GM23338 (cell line): ENCODE measurements at regions not wholly inside any gene's neighbourhood (a gene's known extent, or its start where the extent isn't known, plus 50 kb on each side); places are given as distances from the start of the nearest gene placed in this dataset.

ENCODE experiments used
- ATAC-seq: fragments of 200-7000 bp; cut with Tn5 transposase; 3 replicates; pipeline ENCODE4 v1.9.1; 2020
- DNase-seq: peaks from one replicate; pipeline ENCODE4 v3.0.0-alpha.2; 2015; ENCODE audit warnings: low spot score
- H2AFZ ChIP-seq: fragments of 200-600 bp; sonication (generic); 2 replicates; pipeline ENCODE4 v1.8.0; 2016; ENCODE audit warnings: antibody characterized with exemption, mild to moderate bottlenecking, moderate library complexity
- H3F3A ChIP-seq: fragments of 200-600 bp; sonication (generic); replicated peaks from 2 replicates; pipeline ENCODE4 v1.8.0; 2017; ENCODE audit warnings: antibody characterized with exemption, mixed run types, low read depth
- H3K27ac ChIP-seq: fragments of 200-600 bp; sonication (generic); 2 replicates; pipeline ENCODE4 v1.6.1; 2016; ENCODE audit warnings: low read depth
- H3K27me3 ChIP-seq: fragments of 200-600 bp; sonication (generic); 2 replicates; pipeline ENCODE4 v1.8.0; 2016; ENCODE audit warnings: mild to moderate bottlenecking, mixed run types, moderate library complexity; ENCODE audit not compliant: insufficient read depth
- H3K36me3 ChIP-seq: fragments of 200-600 bp; sonication (generic); 2 replicates; pipeline ENCODE4 v1.8.0; 2016; ENCODE audit warnings: mild to moderate bottlenecking; ENCODE audit not compliant: insufficient read depth
- H3K4me1 ChIP-seq: fragments of 200-600 bp; sonication (generic); 2 replicates; pipeline ENCODE4 v1.8.0; 2016; ENCODE audit warnings: mild to moderate bottlenecking, moderate library complexity; ENCODE audit not compliant: insufficient read depth
- H3K4me2 ChIP-seq: fragments of 200-600 bp; sonication (generic); 2 replicates; pipeline ENCODE4 v1.7.1; 2017; ENCODE audit warnings: mixed run types
- H3K4me3 ChIP-seq: fragments of 200-600 bp; sonication (generic); 2 replicates; pipeline ENCODE4 v1.6.1; 2016; ENCODE audit warnings: mixed run types
- H3K79me2 ChIP-seq: fragments of 200-600 bp; sonication (generic); replicated peaks from 2 replicates; pipeline ENCODE4 v1.8.0; 2017; ENCODE audit warnings: mild to moderate bottlenecking; ENCODE audit not compliant: insufficient read depth
- H3K9me2 ChIP-seq: fragments of 200-600 bp; sonication (generic); 2 replicates; pipeline ENCODE4 v1.8.0; 2017; ENCODE audit not compliant: insufficient read depth
- H4K20me1 ChIP-seq: fragments of 200-600 bp; sonication (generic); replicated peaks from 2 replicates; pipeline ENCODE4 v1.8.0; 2017; ENCODE audit warnings: mild to moderate bottlenecking; ENCODE audit not compliant: insufficient read depth
- H3K27ac Mint-ChIP-seq: 2 replicates; pipeline ENCODE4 v1.8.0; 2020; ENCODE audit warnings: inconsistent platforms, mild to moderate bottlenecking, moderate library complexity, mixed read lengths
- H3K27me3 Mint-ChIP-seq: 3 replicates; pipeline ENCODE4 v1.8.0; 2022; ENCODE audit warnings: low read depth, mild to moderate bottlenecking, moderate library complexity, mixed read lengths, inconsistent platforms; ENCODE audit not compliant: insufficient read depth, poor library complexity
- H3K36me3 Mint-ChIP-seq: 3 replicates; pipeline ENCODE4 v1.8.0; 2021; ENCODE audit warnings: low read depth, mild to moderate bottlenecking, inconsistent platforms, moderate library complexity, mixed read lengths
- H3K4me1 Mint-ChIP-seq: 3 replicates; pipeline ENCODE4 v1.8.0; 2020; ENCODE audit warnings: mild to moderate bottlenecking, inconsistent platforms, mixed read lengths
- H3K4me3 Mint-ChIP-seq: 3 replicates; pipeline ENCODE4 v1.8.0; 2021; ENCODE audit warnings: moderate library complexity, mild to moderate bottlenecking, inconsistent platforms, mixed read lengths
- H3K9me3 Mint-ChIP-seq: 3 replicates; pipeline ENCODE4 v1.8.0; 2020; ENCODE audit warnings: moderate library complexity, mild to moderate bottlenecking, inconsistent platforms, mixed read lengths
- CREB1 ChIP-seq: fragments of 250-450 bp; sonication (Bioruptor Pico); IDR thresholded peaks from 2 replicates; pipeline ENCODE4 v1.5.0; 2020; ENCODE audit warnings: low read depth, mild to moderate bottlenecking, moderate library complexity
- EZH2 ChIP-seq: fragments of 200-600 bp; sonication (generic); IDR thresholded peaks from one replicate; pipeline ENCODE4 v1.8.0; 2017; ENCODE audit warnings: antibody characterized with exemption, mild to moderate bottlenecking, low read depth; ENCODE audit not compliant: unreplicated experiment
- JUNB ChIP-seq: IDR thresholded peaks from one replicate; pipeline ENCODE4 v1.6.1; 2016; ENCODE audit warnings: antibody characterized with exemption; ENCODE audit not compliant: unreplicated experiment
- NANOG ChIP-seq: IDR thresholded peaks from 2 replicates; pipeline ENCODE4 v1.6.1; 2016; ENCODE audit warnings: antibody characterized with exemption, borderline replicate concordance
- POLR2AphosphoS5 ChIP-seq: IDR thresholded peaks from 2 replicates; pipeline ENCODE4 v1.6.1; 2016; ENCODE audit warnings: antibody characterized with exemption, low read depth
- STAT1 ChIP-seq: IDR thresholded peaks from one replicate; pipeline ENCODE4 v1.6.1; 2016; ENCODE audit warnings: antibody characterized with exemption; ENCODE audit not compliant: unreplicated experiment
- ZNF114 ChIP-seq: fragments of 250-450 bp; sonication (Bioruptor Pico); IDR thresholded peaks from 2 replicates; pipeline ENCODE4 v1.5.0; 2020; ENCODE audit warnings: mild to moderate bottlenecking, moderate library complexity
- ZNF331 ChIP-seq: fragments of 250-450 bp; sonication (Bioruptor Pico); IDR thresholded peaks from 2 replicates; pipeline ENCODE4 v1.5.0; 2020; ENCODE audit warnings: low read depth, mild to moderate bottlenecking, moderate library complexity
- TF ChIP-seq, protein P1 (sequence below): IDR thresholded peaks from one replicate; pipeline ENCODE4 v1.6.1; 2018; ENCODE audit warnings: antibody characterized with exemption; ENCODE audit not compliant: unreplicated experiment
- TF ChIP-seq, protein P2 (sequence below): fragments of 250-450 bp; sonication (Bioruptor Pico); IDR thresholded peaks from 2 replicates; pipeline ENCODE4 v1.5.0; 2020; ENCODE audit warnings: mild to moderate bottlenecking, moderate library complexity
- TF ChIP-seq, protein P3 (sequence below): IDR thresholded peaks from 2 replicates; pipeline ENCODE4 v1.6.1; 2016; ENCODE audit warnings: antibody characterized with exemption

DNA sequence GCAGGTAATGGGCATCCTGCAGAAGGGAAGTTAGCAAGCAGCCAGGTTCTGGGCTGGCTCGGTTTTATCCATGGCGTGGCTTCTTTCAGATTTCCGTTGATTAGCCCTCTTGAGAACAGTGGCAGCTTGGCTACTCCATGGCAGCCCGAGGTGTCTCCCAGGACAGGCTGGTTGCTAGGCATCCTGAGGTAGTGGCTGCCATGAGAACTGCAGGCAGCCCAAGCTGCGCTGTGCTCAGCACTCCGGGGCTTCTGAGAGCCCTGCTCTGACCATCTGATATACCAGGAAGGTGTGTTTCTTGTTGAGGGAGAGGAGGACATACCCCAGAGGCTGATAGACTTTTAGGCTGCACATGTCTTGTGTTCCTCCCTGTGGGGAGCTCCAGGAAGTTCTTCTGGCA, 253.4 kb upstream of the CASK start (continued):
- TF ChIP-seq, protein P1, sequence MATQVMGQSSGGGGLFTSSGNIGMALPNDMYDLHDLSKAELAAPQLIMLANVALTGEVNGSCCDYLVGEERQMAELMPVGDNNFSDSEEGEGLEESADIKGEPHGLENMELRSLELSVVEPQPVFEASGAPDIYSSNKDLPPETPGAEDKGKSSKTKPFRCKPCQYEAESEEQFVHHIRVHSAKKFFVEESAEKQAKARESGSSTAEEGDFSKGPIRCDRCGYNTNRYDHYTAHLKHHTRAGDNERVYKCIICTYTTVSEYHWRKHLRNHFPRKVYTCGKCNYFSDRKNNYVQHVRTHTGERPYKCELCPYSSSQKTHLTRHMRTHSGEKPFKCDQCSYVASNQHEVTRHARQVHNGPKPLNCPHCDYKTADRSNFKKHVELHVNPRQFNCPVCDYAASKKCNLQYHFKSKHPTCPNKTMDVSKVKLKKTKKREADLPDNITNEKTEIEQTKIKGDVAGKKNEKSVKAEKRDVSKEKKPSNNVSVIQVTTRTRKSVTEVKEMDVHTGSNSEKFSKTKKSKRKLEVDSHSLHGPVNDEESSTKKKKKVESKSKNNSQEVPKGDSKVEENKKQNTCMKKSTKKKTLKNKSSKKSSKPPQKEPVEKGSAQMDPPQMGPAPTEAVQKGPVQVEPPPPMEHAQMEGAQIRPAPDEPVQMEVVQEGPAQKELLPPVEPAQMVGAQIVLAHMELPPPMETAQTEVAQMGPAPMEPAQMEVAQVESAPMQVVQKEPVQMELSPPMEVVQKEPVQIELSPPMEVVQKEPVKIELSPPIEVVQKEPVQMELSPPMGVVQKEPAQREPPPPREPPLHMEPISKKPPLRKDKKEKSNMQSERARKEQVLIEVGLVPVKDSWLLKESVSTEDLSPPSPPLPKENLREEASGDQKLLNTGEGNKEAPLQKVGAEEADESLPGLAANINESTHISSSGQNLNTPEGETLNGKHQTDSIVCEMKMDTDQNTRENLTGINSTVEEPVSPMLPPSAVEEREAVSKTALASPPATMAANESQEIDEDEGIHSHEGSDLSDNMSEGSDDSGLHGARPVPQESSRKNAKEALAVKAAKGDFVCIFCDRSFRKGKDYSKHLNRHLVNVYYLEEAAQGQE, result no peak
- no peak for TF ChIP-seq STAT1
- no peak for TF ChIP-seq ZNF331 (CRISPR knock-in tag)
- TF ChIP-seq POLR2AphosphoS5, result no peak
- TF ChIP-seq EZH2, result no peak
- no peak for TF ChIP-seq NANOG

DNA sequence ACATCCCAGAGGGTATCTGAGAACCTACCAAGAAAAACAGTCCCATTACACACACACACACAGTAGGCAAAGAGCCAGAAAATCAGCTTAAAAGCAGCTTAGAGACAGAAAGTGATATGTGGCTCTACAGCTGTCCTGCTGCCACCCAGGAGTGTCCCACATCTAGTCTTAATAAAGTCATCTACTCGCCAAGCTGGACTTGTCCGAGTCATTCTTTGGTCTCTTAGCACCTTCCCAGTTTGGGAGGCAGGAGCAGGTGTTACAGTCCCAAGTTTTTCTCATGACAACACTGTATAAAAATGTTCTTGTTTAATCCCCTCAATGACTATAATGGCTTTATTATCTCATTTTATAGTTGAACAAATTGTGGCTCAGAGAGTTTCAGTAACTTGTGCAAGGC, 252.5 kb upstream of the CASK start:
- no peaks in the 10 kb centered on the region for H3K9me3 Mint-ChIP-seq
- Histone ChIP-seq H3F3A (no peaks in the 10 kb centered on the region), H3K4me1 (no peaks in the 10 kb centered on the region), H4K20me1 (no peaks in the 10 kb centered on the region), H3K79me2 (no peaks in the 10 kb centered on the region), H3K9me2 (no peaks in the 10 kb centered on the region), H3K4me3 (no peak overlapping the region), H3K27ac (no peak overlapping the region), H3K36me3 (no peaks in the 10 kb centered on the region), H3K27me3 (no peaks in the 10 kb centered on the region), H3K4me2 (no peak overlapping the region), H2AFZ (no peak overlapping the region)
- H3K27me3 Mint-ChIP-seq, result no peaks in the 10 kb centered on the region
- H3K36me3 Mint-ChIP-seq, result no peaks in the 10 kb centered on the region
- no peak overlapping the region for H3K4me3 Mint-ChIP-seq
- no peak overlapping the region for H3K27ac Mint-ChIP-seq
- ATAC-seq (no peak), DNase-seq (no peak)
- no peaks in the 10 kb centered on the region for H3K4me1 Mint-ChIP-seq
- TF ChIP-seq STAT1 (no peak), POLR2AphosphoS5 (no peak), CREB1 (CRISPR knock-in tag) (no peak), ZNF331 (CRISPR knock-in tag) (no peak), NANOG (no peak), JUNB (no peak), ZNF114 (CRISPR knock-in tag) (no peak)
- TF ChIP-seq, protein P2, sequence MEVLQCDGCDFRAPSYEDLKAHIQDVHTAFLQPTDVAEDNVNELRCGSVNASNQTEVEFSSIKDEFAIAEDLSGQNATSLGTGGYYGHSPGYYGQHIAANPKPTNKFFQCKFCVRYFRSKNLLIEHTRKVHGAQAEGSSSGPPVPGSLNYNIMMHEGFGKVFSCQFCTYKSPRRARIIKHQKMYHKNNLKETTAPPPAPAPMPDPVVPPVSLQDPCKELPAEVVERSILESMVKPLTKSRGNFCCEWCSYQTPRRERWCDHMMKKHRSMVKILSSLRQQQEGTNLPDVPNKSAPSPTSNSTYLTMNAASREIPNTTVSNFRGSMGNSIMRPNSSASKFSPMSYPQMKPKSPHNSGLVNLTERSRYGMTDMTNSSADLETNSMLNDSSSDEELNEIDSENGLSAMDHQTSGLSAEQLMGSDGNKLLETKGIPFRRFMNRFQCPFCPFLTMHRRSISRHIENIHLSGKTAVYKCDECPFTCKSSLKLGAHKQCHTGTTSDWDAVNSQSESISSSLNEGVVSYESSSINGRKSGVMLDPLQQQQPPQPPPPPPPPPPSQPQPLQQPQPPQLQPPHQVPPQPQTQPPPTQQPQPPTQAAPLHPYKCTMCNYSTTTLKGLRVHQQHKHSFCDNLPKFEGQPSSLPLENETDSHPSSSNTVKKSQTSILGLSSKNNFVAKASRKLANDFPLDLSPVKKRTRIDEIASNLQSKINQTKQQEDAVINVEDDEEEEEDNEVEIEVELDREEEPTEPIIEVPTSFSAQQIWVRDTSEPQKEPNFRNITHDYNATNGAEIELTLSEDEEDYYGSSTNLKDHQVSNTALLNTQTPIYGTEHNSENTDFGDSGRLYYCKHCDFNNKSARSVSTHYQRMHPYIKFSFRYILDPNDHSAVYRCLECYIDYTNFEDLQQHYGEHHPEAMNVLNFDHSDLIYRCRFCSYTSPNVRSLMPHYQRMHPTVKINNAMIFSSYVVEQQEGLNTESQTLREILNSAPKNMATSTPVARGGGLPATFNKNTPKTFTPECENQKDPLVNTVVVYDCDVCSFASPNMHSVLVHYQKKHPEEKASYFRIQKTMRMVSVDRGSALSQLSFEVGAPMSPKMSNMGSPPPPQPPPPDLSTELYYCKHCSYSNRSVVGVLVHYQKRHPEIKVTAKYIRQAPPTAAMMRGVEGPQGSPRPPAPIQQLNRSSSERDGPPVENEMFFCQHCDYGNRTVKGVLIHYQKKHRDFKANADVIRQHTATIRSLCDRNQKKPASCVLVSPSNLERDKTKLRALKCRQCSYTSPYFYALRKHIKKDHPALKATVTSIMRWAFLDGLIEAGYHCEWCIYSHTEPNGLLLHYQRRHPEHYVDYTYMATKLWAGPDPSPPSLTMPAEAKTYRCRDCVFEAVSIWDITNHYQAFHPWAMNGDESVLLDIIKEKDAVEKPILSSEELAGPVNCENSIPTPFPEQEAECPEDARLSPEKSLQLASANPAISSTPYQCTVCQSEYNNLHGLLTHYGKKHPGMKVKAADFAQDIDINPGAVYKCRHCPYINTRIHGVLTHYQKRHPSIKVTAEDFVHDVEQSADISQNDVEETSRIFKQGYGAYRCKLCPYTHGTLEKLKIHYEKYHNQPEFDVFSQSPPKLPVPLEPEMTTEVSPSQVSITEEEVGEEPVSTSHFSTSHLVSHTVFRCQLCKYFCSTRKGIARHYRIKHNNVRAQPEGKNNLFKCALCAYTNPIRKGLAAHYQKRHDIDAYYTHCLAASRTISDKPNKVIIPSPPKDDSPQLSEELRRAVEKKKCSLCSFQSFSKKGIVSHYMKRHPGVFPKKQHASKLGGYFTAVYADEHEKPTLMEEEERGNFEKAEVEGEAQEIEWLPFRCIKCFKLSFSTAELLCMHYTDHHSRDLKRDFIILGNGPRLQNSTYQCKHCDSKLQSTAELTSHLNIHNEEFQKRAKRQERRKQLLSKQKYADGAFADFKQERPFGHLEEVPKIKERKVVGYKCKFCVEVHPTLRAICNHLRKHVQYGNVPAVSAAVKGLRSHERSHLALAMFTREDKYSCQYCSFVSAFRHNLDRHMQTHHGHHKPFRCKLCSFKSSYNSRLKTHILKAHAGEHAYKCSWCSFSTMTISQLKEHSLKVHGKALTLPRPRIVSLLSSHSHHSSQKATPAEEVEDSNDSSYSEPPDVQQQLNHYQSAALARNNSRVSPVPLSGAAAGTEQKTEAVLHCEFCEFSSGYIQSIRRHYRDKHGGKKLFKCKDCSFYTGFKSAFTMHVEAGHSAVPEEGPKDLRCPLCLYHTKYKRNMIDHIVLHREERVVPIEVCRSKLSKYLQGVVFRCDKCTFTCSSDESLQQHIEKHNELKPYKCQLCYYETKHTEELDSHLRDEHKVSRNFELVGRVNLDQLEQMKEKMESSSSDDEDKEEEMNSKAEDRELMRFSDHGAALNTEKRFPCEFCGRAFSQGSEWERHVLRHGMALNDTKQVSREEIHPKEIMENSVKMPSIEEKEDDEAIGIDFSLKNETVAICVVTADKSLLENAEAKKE (CRISPR knock-in tag), result no peak
- TF ChIP-seq, protein P1, result no peak
- TF ChIP-seq, protein P3, sequence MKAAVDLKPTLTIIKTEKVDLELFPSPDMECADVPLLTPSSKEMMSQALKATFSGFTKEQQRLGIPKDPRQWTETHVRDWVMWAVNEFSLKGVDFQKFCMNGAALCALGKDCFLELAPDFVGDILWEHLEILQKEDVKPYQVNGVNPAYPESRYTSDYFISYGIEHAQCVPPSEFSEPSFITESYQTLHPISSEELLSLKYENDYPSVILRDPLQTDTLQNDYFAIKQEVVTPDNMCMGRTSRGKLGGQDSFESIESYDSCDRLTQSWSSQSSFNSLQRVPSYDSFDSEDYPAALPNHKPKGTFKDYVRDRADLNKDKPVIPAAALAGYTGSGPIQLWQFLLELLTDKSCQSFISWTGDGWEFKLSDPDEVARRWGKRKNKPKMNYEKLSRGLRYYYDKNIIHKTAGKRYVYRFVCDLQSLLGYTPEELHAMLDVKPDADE, result no peak
